Hematopoietic multipotent progenitor cell treated with erythropoietin and hydrocortisone succinate and interleukin-3 and kit ligand, for 15 days (in vitro differentiated cells): ENCODE measurements at regions not wholly inside any gene's neighbourhood (a gene's known extent, or its start where the extent isn't known, plus 50 kb on each side); places are given as distances from the start of the nearest gene placed in this dataset.
A peak's percentile ranks its signal among the peaks of the same experiment; 100 is the strongest.
"Not testable (repeated sequence)": the region's sequence is repeated elsewhere in the genome, so short reads cannot be mapped to it uniquely, and the experiment has no call there.

Source experiments
- DNase-seq: peaks from one replicate; pipeline ENCODE4 v3.0.0-alpha.2; 2015; ENCODE audit warnings: low spot score

DNA sequence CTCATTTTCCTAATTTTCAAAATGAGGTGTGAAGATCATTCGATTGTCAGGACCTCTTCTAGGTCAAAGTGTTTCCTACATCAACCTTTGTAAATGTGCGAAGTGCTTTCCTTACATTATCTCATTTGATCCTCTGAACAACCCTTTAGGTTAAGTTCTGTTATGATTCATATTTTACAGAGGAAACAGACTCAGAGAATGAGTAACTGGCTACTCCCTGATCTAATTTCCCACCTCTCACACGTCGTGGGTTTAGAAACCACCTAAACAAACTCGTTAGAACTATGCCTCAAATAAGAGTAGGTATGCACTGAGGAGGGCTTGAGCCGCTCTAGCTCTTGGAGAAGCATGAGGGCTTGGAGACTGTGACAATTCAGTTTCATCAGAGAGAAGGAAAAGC, 148.6 kb downstream of the CD47 start:
- no peak for DNase-seq

DNA sequence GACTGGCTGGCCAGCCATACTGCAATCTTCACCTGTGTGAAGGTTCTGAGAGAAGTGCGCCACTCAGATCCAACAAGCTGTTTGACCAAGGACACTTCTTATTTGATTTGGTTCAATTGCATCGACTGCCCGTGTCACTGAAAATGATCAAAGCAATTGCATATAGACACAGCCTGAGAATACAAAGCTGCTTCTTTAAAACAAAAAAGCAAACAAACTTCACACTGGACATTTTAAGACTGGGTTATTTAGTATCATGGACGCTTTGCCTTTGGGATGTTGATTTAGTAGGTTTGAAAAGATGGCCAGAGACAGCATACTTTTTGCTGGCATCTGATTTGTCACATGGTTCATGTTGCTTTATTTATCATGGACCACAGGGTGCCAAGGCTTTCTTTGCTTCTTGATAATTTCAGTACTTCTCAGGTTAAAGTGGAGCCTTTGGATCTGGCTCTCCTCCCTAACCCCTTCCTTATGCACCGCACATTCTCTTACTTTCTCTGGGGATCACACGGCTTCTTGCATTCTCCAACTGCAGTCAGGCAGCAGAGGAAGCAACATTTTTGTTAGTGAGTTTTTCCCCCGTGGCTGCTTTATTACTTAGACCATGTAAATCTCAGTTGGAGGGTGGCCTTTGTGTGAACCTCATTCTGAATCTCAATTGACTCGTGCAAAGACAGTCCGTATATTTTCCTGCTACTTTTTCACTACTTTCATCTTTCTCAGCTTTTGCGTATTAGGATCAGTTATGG, 151.0 kb downstream of the CD47 start:
- DNase-seq: no peak

DNA sequence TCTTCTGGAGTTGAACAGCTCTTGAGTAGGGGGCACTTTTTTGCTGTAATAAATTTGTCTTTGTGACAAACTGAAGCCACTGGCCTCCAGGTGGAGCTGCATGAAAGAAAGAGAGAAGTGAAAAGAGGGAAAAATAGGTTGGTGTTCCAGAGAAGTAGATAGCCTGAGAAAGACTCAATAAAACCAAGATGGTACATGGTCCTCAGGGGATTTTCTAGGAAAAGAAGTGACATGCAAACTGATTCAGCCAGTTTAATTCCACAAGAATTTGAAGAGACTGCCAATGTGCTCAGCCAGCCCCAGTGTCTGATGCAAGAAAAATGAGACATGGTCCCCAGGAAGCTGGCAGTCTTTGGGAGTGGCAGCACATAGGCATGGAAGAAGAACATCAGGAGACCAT, 152.7 kb downstream of the CD47 start:
- no peak for DNase-seq

DNA sequence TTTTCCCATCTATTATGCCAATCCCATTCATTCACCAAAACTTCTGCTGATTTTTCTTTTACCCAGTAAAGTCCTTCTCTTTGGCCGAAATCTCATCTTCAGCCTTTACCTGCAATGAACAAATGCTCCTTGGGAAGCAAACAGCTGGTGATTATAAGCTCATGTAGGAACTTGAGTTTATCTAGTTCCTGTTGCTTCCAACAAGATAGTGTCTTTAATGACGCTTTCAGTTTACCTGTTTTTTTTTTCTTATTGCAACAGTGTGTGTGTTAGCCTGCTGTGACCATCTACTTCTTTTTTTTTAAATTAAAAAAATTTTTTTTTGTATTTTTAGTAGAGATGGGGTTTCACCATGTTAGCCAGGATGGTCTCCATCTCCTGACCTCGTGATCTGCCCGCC, 156.0 kb downstream of the CD47 start:
- DNase-seq: no peak

DNA sequence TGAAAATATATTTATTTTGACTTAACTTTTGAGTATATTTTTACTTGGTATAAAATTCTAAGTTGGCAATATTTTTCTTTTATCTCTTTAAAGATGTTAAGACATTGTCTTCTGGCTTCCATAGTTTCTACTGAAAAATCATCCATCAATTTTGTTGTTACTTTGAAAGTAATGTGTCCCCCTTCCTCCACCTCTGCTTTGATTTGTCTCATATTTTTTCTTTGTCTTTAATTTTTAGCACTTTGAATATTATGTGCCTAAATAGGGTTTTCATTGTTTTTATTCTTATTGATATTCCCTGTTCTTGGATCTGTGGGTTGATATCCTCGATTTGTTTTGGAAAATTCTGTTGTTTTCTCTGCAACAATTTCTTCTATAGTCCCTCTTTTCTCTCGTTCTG, 157.4 kb downstream of the CD47 start:
- no peak for DNase-seq

DNA sequence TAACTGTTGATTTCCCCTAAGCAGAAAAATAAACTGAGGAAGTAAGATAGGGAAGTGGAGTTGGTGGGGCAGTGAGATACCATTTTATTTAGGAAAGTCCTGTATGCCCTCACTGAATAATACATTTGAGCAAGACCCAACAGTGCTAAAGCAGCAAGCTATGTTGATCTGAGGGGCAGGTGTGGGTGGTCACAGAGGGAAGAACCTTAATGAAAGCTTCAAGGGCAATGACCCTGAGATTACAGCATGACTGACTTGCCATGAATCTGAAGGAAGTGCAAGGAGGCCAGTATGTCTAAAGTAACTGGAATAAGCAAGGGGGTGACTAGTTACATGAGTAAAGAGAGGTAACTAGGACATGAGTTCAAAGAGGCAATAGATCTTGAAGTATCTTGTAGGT, 159.5 kb downstream of the CD47 start:
- DNase-seq: no peak

DNA sequence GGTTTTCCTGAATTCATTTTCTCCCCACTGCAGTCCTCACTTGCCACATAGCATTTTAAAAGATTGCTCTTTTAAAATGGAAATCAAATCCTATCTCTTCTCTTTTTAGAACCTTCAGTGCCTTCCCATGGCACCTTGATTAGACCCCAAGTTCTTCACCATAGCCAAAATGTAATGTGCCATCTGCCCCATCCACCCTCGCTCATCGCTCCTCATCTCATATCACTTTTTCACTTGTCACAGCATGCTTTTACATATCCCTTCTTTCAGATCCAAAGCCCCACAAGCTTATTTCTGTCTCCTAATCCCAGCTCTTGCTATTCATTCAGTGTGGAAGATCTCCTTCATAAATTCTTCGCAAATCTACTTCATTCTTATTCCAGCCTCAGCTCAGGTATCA, 161.7 kb downstream of the CD47 start:
- no peak for DNase-seq

DNA sequence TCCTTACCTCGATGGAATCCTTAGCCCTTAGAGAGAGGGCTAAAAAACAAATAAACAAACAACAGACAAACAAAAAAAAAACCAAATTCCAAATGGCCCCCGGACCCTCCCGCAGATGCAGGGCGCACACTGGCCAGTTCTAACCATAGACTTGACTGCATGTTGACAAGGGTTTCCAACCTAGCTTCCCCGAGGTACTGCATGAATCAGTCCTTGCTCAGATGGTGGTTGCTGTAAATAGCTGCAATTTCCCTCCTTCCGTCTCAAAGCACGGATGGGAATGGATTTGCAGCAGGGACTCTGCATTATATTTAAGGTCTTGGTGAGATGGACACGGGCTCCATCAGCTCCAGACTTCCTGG, 162.8 kb downstream of the CD47 start:
- DNase-seq: no peak

DNA sequence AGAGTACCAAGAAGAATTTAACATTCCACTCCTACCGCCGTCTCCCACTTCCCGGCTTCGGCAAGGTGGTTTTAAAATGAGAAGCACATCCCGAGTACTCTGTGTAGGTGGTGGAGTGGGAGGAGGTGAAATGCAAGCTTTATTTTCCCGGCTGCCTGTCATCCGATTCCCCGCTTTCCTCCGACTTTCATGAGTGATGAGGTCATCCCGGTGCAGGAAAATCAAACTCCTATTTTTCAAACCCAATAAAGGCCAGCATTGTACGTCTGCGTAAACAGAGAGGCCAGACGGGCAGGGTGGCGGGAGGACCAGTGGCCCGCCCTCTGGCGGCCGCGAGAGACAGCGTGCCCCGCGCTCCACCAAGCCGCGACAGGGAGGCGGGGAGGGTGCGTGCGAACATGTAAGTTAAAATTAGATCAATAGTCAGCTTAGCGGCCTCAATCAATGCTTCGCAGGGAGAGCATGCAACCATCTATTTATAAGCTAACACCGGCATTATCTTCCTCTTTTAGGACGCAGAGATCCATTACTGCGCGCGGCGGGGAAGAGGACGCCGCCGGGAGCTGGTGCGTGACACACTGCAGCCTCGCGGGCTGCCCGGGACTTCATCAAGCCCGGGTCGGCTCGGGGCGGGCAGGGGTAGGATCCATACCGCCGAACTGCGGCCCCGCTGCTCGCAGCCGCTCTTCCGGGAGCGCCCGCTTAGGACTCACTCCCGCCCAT, 163.3 kb downstream of the CD47 start:
- DNase-seq: peak; percentile 51

DNA sequence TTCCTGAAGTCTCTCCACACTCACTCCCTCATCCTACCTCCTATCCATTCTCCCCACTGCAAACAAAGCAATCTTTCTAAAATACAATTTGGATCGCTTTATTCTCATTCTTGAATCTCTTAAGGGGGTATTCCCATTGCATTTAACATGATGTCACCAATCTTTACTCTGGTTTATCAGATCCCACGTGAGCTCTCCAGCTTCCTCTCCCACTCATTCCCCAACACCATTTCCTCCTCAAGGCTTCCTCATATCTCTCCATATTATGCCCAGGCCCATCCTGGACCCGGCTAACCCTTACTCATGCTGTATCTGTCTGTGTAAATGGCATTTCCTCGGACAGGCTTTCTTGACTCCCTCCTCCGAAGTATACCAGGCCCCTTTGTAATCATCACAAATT, 165.0 kb downstream of the CD47 start:
- DNase-seq: no peak

DNA sequence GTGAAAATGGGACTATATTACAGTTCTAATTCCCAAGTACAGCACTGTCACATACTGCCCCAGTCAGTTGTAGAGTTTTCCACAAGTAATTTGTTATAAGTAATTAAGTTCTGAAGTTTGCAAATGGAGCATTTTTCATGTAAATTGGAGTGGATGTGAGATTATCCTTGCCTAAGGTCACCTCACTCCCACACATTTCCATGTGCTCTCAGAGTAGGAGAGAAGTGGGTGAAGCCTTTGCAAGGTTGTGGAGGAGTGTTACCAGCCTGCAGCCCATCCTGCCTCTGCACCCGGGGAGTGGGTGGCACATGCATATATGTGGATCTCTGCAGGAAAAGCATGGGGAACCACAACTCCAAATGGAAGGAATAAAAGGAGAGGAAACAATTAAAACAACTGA, 169.8 kb downstream of the CD47 start:
- no peak for DNase-seq

DNA sequence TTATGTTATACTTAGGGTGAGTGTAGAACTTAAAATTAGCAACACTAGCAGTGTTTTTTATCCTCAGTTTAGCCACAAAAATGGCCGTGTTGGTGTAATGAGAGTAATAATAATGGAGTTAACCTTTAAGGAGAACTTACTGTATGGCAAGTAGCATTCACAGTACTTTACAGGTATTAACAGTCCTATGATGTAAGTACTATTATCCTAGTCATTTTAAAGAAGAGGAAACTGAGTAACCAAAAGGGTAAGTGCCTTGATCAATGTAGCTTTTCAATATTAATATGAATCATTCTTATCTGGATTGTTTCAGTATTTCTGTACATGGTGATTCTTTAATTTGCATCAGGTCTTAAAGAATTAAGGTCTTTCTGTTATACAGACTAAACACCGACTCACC, 170.3 kb downstream of the CD47 start:
- no peak for DNase-seq

DNA sequence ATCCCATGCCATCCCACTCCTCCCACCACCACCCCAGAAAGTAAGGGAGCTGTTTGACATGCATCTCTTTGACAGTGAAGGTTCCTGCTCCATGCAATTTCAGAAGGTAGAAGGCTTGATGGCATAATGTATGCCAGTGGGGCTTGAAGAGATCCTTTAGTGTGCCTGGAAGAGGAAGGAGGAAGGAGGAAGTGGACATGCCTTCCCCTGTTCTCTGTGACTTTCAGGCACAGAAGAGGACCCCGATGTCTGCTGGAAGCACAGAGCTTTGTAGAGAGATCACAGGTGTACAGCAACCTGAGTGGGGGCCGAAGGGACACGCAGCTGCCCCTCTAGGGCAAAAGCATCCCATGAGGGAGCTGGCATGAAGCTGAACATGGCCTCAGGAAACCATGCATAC, 171.6 kb downstream of the CD47 start:
- no peak for DNase-seq

DNA sequence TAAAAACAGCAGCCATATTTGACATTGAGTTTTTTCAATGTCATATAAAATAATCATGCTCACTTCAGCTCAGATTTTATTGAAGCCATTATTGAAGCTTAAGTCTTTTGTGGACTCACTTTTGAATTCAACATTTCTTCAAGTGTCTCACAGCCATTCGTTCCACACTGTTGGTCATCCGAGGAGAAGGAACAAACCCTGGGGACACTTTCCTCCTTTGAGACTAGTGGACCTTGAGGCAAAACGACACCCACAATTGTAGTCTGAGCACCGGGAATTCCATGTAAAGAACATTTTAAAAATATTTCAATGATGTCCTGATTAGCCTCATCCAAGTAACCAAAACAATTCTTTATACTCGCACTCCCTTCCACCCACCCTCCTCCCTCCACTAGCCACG, 174.7 kb downstream of the CD47 start:
- DNase-seq: no peak

DNA sequence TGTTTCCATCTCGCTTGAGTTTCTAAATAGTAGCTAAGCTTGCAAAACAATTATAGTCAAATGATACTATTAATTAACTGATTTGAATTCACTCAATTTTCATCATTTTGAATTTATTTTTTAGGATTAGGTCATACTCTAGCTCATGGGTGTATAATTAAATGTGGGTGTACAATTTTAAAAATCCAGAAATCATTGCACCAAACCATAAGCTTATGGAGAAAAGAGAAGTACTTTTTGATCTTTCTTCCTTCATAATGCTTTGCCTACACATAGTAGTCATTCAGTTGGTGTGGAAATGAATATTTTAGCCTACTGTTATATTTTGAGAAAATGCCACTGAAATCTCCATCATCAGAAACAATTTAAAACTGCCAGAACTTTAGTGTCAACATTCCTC, 175.1 kb downstream of the CD47 start:
- DNase-seq: no peak

DNA sequence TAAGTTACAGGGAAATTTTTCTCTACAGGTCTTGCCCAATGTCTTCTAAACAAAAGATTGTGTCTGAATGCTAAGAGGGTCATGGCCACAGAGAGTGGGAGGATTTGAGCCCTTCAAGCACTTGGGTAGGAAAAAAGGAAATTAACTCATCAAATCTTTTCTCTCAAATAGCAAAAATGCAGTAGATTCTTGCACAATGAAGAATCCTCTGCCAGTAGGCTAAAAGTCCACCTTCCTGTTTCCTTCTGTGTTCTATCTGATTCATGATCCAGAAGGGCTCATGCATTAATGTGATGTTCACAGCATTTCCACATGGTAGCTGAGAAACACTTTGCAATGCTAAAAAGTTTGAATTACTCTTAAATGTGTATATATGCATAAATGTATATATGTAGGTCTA, 177.1 kb downstream of the CD47 start:
- no peak for DNase-seq

DNA sequence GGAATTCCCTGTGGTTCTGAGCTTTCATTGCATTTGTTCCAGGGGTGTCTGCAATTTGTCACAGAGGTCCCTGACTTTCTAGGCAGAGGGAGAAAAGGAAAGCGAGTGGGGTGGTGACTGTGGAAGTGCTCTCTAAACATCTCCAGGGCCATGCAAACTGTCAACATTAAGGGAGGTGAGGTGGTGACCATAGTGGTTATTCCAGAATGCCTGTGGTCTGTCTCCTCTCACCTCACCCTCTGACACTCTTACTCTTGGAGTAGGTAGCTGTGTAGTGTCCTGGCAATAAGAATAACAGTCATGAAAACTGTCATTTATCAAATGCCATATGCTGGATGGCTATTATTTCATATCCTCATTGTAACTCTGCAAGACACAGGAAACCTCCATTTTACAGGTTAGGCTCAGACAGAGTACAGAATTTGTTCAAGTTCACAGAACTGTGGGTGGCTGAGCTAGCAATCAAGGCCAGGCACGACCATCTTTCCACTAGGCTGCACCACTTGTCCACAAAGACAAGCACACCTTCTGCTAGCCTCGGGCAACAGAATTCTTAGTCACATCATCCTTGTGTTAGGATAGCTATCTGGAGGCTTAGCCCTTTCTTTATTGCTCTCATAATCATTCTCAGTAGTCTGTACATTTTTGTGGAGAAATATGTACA, 179.4 kb downstream of the CD47 start:
- DNase-seq: no peak

DNA sequence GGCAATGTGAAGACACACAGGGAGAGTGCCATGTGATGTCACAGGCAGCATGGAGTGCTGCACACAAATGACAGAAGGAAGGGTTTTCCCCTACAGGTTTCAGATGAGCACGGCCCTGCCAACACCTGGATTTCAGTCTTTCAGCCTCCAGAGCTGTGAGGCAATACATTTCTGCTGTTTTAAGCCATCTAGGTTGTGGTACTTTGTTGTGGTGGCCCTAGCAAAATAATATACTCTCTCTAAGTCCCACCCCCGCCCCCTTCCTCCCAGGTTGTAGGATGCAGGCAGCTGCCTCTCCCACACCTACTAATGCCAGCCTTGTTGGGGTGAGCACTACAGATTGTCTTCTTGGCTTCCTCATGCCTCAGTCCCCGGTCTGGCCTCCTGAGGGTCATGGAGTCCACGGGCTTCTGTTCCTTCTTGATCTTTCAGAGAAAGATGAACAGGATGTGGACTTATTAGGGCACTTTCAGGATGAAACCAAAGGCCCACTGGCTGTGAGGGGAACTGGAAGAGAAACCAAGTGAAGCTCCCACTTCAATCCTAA, 180.0 kb downstream of the CD47 start:
- DNase-seq: no peak

DNA sequence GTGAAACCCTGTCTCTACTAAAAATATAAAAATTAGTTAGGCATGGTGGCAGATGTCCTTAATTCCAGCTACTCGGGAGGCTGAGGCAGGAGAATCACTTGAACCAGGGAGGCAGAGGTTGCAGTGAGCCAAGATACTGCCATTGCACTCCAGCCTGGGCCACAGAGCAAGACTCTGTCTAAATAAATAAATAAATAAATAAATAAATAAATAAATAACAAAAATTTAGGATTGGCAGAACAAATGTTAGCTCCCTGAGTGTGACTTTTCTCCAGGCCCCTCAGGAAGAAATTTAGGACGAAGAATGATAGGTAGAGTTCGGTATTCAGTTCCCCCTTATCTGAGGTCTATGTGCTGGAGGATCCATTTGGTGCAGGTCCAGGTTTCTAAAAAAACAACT, 181.2 kb downstream of the CD47 start:
- DNase-seq: not testable (repeated sequence)

DNA sequence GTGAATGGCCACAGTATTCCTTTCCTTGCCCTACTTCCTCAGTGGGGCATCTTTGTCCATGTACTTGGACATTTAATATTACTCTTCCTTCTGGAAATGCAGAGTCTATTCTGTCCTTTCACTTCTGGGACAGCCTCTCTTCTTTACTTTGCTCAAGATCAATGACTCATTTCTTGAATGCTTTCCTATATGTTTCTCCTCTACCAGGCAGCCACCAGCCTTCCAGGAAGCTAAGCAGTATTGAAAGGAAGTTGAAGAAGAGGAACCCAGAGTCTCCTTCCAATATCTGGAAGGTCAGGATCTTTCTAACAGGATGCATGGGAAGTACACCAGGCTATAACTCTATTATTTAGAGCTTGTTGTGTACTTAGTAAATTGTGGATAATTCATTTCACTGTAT, 182.8 kb downstream of the CD47 start:
- no peak for DNase-seq

DNA sequence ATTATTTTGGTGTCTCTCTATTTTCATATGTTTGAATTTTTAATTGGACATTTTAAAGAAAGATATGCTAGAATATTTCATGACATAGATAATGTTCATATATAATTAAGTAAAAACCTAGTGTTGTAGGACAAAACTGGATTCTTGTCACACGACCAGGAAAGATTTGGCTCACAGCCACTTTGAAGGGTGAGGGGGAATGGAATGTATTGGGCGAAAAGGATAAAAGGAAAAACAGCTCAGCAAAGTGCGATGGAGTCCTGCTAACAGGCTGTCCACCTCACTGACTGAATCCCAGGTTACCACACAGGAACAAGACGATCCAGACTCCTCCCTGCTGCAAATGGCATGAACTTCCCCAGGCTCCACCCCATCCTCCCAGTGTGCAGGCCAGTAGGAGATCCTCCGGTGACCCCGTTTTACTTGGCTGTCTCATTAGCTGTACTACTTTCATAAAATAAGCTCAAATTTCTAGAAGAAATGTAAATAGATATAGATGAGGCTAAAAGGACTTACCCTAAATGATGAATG, 186.2 kb downstream of the CD47 start:
- no peak for DNase-seq

DNA sequence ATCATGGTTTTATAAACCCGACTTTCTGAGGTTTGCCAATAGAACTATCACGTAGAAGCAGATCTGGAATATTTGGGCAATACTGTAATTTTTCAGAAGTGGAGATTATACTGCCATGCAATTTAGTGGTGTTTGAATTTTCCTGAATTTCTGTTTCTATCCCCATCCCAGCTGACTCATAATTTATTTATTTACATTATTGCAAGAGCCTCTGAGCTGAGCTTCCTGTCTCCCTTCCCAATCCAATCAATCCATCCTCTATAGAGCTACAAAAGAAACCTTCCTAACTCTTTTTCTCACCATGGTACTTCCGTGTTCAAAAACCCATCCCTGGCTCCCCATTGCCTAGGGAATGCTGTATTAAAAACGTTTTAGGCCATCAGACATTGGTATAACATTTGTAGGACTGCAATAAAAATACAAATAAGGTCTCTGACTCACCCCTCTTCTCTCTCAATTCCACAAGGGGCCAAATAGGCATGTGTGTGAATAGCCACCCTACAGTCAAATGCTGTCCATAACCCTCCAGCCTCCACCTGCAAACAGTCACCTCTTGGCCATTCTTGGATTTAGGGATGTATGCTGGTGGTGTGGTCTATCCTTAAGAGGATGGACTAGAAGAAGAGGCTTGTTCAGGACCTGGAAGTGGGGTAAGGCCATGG, 190.7 kb downstream of the CD47 start:
- DNase-seq: no peak
